ENCODE measurements at regions not wholly inside any gene's neighbourhood (a gene's known extent, or its start where the extent isn't known, plus 50 kb on each side); places are given as distances from the start of the nearest gene placed in this dataset.
"Not testable (repeated sequence)": the region's sequence is repeated elsewhere in the genome, so short reads cannot be mapped to it uniquely, and the experiment has no call there.

GRCh38 chr1:147348592-147348991 is 106.1 kb downstream of the CHD1L start:
- not testable (repeated sequence) for DNase-seq (ENCODE audit: low read depth)

- no peak for DNase-seq (ENCODE audit: low read depth)
These were observed 107.0 kb downstream of the CHD1L start for GRCh38 chr1:147349533-147349932.

GRCh38 chr1:147351140-147351835 is 108.8 kb downstream of the CHD1L start:
- no peak for DNase-seq (ENCODE audit: low read depth)

GRCh38 chr1:147377263-147378246 is 135.1 kb downstream of the CHD1L start:
- DNase-seq (ENCODE audit: low read depth), result no peak

GRCh38 chr1:147379889-147380288 is 137.4 kb downstream of the CHD1L start:
- DNase-seq (ENCODE audit: low read depth), result no peak

GRCh38 chr1:147384804-147385203 is 142.3 kb downstream of the CHD1L start:
- DNase-seq (ENCODE audit: low read depth), result no peak

- no peak for DNase-seq (ENCODE audit: low read depth)
These were observed 146.5 kb downstream of the CHD1L start for GRCh38 chr1:147388969-147389368.

- DNase-seq (ENCODE audit: low read depth), result peak; percentile 29
These were observed 147.2 kb downstream of the CHD1L start for GRCh38 chr1:147389532-147390184.

- no peak for DNase-seq (ENCODE audit: low read depth)
These were observed 147.7 kb downstream of the CHD1L start for GRCh38 chr1:147390185-147390542.

GRCh38 chr1:147391114-147391513 is 148.6 kb downstream of the CHD1L start:
- DNase-seq (ENCODE audit: low read depth), result no peak

- not testable (repeated sequence) for DNase-seq (ENCODE audit: low read depth)
These were observed 138.8 kb upstream of the BCL9 start for GRCh38 chr1:147402326-147403045.

GRCh38 chr1:147404344-147404743 is 137.0 kb upstream of the BCL9 start:
- not testable (repeated sequence) for DNase-seq (ENCODE audit: low read depth)

GRCh38 chr1:147409886-147410285 is 131.4 kb upstream of the BCL9 start:
- DNase-seq (ENCODE audit: low read depth), result no peak

- no peak for DNase-seq (ENCODE audit: low read depth)
These were observed 128.1 kb upstream of the BCL9 start for GRCh38 chr1:147413110-147413605.

- no peak for DNase-seq (ENCODE audit: low read depth)
These were observed 126.7 kb upstream of the BCL9 start for GRCh38 chr1:147414505-147415163.

- no peak for DNase-seq (ENCODE audit: low read depth)
These were observed 124.3 kb upstream of the BCL9 start for GRCh38 chr1:147417024-147417423.

- not testable (repeated sequence) for DNase-seq (ENCODE audit: low read depth)
These were observed 118.0 kb upstream of the BCL9 start for GRCh38 chr1:147423100-147423827.

GRCh38 chr1:147434921-147435320 is 106.4 kb upstream of the BCL9 start:
- DNase-seq (ENCODE audit: low read depth), result no peak

GRCh38 chr1:147444381-147444780 is 96.9 kb upstream of the BCL9 start:
- DNase-seq (ENCODE audit: low read depth), result no peak

- DNase-seq (ENCODE audit: low read depth), result no peak
These were observed 89.7 kb upstream of the BCL9 start for GRCh38 chr1:147451628-147452027.

GRCh38 chr1:147452809-147453208 is 88.5 kb upstream of the BCL9 start:
- no peak for DNase-seq (ENCODE audit: low read depth)

Measured in stromal cell of bone marrow (primary cell).